ENCODE measurements at regions not wholly inside any gene's neighbourhood (a gene's known extent, or its start where the extent isn't known, plus 50 kb on each side); places are given as distances from the start of the nearest gene placed in this dataset.

DNA sequence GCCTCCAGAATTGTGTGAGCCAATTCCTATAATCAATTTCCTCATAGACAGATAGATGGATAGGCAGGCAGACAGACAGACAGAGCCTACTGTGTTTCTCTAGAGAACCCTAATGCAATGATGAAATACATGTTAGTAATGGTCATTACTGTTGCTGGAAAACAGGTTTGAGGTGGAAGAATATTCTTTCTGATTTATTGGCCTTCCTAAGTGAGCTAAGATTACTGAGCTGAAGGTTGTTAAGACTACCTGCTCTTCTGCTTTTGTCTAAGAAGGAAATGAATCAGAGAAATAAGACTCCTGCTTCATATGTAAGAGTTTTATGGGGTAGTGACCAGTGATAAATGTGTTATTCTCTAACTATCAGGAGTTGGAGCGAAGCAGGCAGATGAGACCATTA is 219.9 kb downstream of the ELAVL2 start:
- Histone ChIP-seq H3K4me1 (ENCODE audit: control insufficient read depth, extremely low read depth, insufficient read depth, low read length) (no peaks in the 10 kb centered on the region), H3K27ac (ENCODE audit: control insufficient read depth, insufficient read depth, low read length) (no peak overlapping the region), H3K9me3 (ENCODE audit: control insufficient read depth, low read depth, low read length) (no peaks in the 10 kb centered on the region), H3K9me1 (ENCODE audit: control insufficient read depth, extremely low read depth, insufficient read depth, low read length) (no peaks in the 10 kb centered on the region), H2AFZ (ENCODE audit: control insufficient read depth, low read length) (no peak overlapping the region), H3K4me2 (ENCODE audit: control insufficient read depth, extremely low read depth, insufficient read depth, low read depth, low read length) (no peak overlapping the region), H3K27me3 (ENCODE audit: control insufficient read depth, extremely low read depth, insufficient read depth, low read length) (no peaks in the 10 kb centered on the region), H3K9ac (ENCODE audit: control insufficient read depth, extremely low read depth, insufficient read depth, low read length) (no peak overlapping the region), H3K4me3 (ENCODE audit: control insufficient read depth in 2 of 3, extremely low read depth in 1 of 3, insufficient read depth in 2 of 3, low read depth in 1 of 3, low read length in 3 of 3) (no peak overlapping the region), H3K36me3 (ENCODE audit: control insufficient read depth in 2 of 2, extremely low read depth in 1 of 2, insufficient read depth in 2 of 2, low read length in 2 of 2) (no peaks in the 10 kb centered on the region), H4K20me1 (ENCODE audit: control insufficient read depth, extremely low read depth, insufficient read depth, low read length) (no peaks in the 10 kb centered on the region), H3K79me2 (ENCODE audit: control insufficient read depth, insufficient read depth, low read length) (no peaks in the 10 kb centered on the region)
- FAIRE-seq: no peak
- dilution Hi-C loops (cut with MboI; ENCODE audit: extremely low pct_ligation_motif_present, low sequenced_read_pairs): no loop called here
- no peak for DNase-seq (ENCODE audit: low read depth, low spot score)
- TF ChIP-seq EZH2 (IDR thresholded peaks at IDR 0.05; ENCODE audit: low read length): no peak
- TF ChIP-seq, protein P1, sequence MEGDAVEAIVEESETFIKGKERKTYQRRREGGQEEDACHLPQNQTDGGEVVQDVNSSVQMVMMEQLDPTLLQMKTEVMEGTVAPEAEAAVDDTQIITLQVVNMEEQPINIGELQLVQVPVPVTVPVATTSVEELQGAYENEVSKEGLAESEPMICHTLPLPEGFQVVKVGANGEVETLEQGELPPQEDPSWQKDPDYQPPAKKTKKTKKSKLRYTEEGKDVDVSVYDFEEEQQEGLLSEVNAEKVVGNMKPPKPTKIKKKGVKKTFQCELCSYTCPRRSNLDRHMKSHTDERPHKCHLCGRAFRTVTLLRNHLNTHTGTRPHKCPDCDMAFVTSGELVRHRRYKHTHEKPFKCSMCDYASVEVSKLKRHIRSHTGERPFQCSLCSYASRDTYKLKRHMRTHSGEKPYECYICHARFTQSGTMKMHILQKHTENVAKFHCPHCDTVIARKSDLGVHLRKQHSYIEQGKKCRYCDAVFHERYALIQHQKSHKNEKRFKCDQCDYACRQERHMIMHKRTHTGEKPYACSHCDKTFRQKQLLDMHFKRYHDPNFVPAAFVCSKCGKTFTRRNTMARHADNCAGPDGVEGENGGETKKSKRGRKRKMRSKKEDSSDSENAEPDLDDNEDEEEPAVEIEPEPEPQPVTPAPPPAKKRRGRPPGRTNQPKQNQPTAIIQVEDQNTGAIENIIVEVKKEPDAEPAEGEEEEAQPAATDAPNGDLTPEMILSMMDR (optimal IDR thresholded peaks at IDR 0.05 in 1 of 3, IDR thresholded peaks at IDR 0.05 in 1 of 3, conservative IDR thresholded peaks at IDR 0.05 in 1 of 3; ENCODE audit: extremely low read depth in 1 of 3, insufficient read depth in 2 of 3, low read length in 3 of 3): no peak

DNA sequence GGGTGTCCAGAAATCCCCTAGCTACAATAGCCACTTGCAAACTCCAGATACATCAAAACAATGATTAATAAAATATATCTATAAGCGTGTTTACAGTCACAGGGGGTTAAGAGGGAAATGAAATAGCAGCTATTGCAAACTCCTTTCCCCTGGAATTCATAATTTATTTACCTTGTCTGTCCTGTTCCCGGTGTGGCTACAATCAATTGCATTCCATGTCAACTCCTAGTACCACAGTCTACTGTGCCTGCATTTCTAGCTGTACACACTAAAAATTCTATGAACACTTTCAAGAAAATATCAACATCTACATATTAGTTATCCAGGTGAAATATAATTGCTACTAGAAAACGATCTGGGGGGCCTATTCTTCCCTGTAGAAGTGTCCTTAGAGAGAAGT is 217.6 kb downstream of the ELAVL2 start:
- no peaks in the 10 kb centered on the region for H3K4me1 ChIP-seq (ENCODE audit: control insufficient read depth, extremely low read depth, insufficient read depth, low read length)
- no peak overlapping the region for H3K9ac ChIP-seq (ENCODE audit: control insufficient read depth, extremely low read depth, insufficient read depth, low read length)
- H2AFZ ChIP-seq (ENCODE audit: control insufficient read depth, low read length): no peak overlapping the region
- no peak overlapping the region for H3K27ac ChIP-seq (ENCODE audit: control insufficient read depth, insufficient read depth, low read length)
- no peaks in the 10 kb centered on the region for H3K9me3 ChIP-seq (ENCODE audit: control insufficient read depth, low read depth, low read length)
- no peak overlapping the region for H3K4me2 ChIP-seq (ENCODE audit: control insufficient read depth, extremely low read depth, insufficient read depth, low read depth, low read length)
- TF ChIP-seq EZH2 (IDR thresholded peaks at IDR 0.05; ENCODE audit: low read length): no peak
- TF ChIP-seq, protein P1 (optimal IDR thresholded peaks at IDR 0.05 in 1 of 3, IDR thresholded peaks at IDR 0.05 in 1 of 3, conservative IDR thresholded peaks at IDR 0.05 in 1 of 3; ENCODE audit: extremely low read depth in 1 of 3, insufficient read depth in 2 of 3, low read length in 3 of 3): no peak
- H3K36me3 ChIP-seq (ENCODE audit: control insufficient read depth in 2 of 2, extremely low read depth in 1 of 2, insufficient read depth in 2 of 2, low read length in 2 of 2): no peaks in the 10 kb centered on the region
- no peak for DNase-seq (ENCODE audit: low read depth, low spot score)
- no peak overlapping the region for H3K4me3 ChIP-seq (ENCODE audit: control insufficient read depth in 2 of 3, extremely low read depth in 1 of 3, insufficient read depth in 2 of 3, low read depth in 1 of 3, low read length in 3 of 3)
- H3K79me2 ChIP-seq (ENCODE audit: control insufficient read depth, insufficient read depth, low read length): no peaks in the 10 kb centered on the region
- dilution Hi-C loops (cut with MboI; ENCODE audit: extremely low pct_ligation_motif_present, low sequenced_read_pairs): no loop called here
- H3K9me1 ChIP-seq (ENCODE audit: control insufficient read depth, extremely low read depth, insufficient read depth, low read length): no peaks in the 10 kb centered on the region
- H4K20me1 ChIP-seq (ENCODE audit: control insufficient read depth, extremely low read depth, insufficient read depth, low read length): no peaks in the 10 kb centered on the region
- H3K27me3 ChIP-seq (ENCODE audit: control insufficient read depth, extremely low read depth, insufficient read depth, low read length): no peaks in the 10 kb centered on the region
- FAIRE-seq: no peak
